PC-9 (cell line): ENCODE measurements at regions not wholly inside any gene's neighbourhood (a gene's known extent, or its start where the extent isn't known, plus 50 kb on each side); places are given as distances from the start of the nearest gene placed in this dataset.

Source experiments
- CTCF ChIP-seq: fragments of 200-600 bp; sonication (generic); conservative IDR thresholded peaks from 2 replicates; pipeline ENCODE4 v1.6.1; 2017; ENCODE audit warnings: mixed run types, antibody characterized with exemption, mild to moderate bottlenecking, moderate library complexity
- EZH2 ChIP-seq: fragments of 200-600 bp; sonication (generic); IDR thresholded peaks from 2 replicates; pipeline ENCODE4 v1.8.0; 2017; ENCODE audit warnings: antibody characterized with exemption, low read depth

GRCh38 chr11:86138958-86139357, 70.1 kb upstream of the PICALM start:
- TF ChIP-seq CTCF: no peak
- no peak for TF ChIP-seq EZH2
